GM19397 (cell line): ENCODE measurements at regions not wholly inside any gene's neighbourhood (a gene's known extent, or its start where the extent isn't known, plus 50 kb on each side); places are given as distances from the start of the nearest gene placed in this dataset.

Experiments used
- ATAC-seq: cut with Tn5 transposase; IDR thresholded peaks from one replicate; pipeline ENCODE4 v1.9.1; 2021; ENCODE audit warnings: mild to moderate bottlenecking, moderate library complexity; ENCODE audit not compliant: unreplicated experiment

DNA sequence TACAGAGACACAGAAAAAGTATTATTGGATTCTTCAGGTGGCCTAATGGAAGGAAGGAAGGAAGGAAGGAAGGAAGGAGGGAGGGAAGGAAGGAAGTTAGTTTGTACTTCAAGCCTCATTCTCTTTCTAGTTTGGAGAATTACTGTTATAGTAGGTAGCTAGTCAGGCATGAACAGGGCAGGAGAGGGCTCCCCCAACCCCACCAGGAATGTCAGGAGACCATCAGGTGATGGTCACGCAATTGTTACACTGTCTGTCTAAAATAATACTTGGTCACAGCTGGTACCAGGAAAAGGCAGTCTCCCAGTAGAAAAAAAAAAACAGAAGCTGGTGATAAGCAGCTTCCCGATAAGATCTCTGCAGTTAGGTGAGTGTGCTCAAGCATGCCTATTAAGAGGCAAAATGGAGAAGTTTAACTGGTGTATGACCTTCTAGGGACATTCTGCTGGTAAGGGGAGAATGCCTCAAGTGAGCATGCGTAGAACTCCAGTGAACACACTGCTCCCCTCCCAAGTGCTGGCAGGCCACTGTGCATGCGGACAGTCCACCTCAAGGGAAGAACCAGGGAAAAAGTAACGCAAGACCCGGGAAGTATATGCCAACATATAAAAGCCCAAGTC lies 358.4 kb upstream of the SOX5 start:
- no peak for ATAC-seq

DNA sequence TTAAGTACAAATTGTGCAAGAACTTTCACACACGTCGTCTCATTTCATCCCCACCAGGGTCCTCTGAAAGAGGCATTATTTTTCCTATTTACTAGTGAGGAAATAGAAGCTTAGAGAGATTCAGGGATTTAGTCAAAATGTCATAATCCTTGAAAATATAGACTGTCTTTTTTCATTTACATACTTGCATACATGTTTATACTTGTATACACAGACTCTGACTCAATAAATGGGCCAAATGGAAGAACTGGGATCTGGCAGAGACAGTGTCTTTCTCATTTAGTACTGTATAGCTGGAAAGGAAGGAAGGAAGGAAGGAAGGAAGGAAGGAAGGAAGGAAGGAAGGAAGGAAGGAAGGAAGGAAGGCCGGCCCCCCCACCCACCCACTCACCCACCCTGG lies 357.7 kb upstream of the SOX5 start:
- no peak for ATAC-seq

DNA sequence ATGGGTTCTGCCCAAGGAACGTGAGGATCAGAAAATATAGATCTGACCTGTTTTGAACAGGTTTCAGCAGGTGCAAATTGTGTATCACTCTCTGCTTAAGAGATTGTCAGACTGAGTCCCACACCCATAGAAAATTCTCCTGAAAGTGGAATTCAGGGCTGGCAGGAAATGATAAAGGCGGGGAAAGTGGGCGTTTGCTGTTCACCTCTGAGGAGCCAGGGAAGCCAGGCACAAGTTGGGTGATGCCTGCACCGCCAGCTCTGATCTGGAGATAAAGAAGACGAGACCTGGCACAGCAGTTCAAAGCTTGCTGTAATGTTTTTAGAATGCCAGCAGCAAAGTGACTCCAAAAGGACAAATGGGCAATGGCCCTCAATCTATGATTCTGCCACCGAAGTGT lies 356.5 kb upstream of the SOX5 start:
- ATAC-seq: no peak

DNA sequence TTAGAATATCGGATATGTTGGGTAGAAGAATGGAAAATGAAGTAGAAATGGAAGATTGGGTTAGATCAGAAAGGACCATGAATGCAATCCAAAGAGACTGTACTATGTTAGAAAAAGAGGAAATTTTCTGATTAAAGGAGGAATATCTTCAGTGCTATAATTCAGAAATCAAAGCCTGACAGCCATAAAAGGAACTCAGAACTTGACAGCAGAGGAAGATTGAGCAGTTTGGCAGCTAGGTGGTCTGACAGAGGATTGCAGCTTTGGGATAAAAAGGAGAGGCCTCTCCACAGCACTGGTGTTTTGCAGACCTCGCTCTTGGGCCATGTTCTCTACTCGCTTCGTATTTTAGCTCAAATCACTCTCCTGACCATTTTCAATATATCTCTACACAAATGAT lies 354.8 kb upstream of the SOX5 start:
- no peak for ATAC-seq

- ATAC-seq: no peak
Observed at GRCh38 chr12:24302708-24303107, 353.2 kb upstream of the SOX5 start.

DNA sequence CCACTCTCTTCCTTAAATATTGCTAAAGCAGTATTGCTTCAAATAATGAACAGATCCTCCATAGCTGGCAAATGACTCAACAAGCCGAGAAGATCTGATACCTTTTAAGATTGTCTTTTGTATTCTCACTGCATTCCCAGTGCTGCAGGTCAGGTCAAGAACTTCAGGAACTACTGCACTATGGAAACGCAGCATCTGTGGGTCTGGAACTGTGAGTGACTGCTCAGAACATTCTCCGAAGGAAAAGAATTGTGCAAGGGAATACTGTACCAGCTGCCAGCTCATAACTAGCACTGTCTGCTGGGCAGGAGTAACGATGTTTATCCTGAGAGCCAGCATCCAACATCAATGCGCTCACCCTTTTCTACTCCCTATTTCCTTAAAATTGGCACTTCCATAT lies 348.0 kb upstream of the SOX5 start:
- ATAC-seq: no peak

DNA sequence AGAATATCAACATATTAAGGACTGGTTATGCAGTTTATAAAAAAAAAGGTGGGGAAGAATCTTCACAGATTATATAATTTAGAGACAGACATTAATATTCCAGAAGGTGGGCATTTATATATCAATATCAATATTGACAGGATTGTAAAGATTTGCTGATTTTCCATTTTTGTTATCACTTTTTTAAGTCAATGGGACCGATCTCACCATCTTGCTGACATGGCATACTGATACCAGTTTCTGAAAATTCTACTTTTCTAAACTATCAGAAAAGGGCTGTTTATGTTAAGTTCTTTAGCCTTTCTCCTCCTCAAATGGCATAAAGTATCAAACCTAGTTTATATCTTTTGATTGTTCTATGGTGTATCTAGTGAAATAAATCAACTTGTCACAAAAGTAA lies 344.1 kb upstream of the SOX5 start:
- no peak for ATAC-seq

DNA sequence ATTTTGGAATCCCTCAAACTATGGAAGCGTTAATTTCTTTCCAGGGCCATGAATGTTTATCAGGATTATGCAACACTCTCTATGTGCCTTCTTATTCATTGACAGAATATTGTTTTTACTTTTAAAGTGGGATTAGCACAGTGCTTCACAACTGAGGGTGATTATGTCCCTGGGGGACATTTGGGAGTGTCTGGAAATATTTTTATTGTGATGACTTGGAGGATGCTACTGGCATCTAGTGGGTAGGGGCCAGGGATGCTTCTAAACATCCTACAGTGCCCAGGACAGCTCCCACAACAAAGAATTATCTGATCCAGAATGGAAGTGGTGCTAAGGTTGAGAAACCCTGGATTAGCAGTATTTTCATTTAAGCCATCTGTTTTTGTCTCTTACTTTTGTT lies 338.5 kb upstream of the SOX5 start:
- no peak for ATAC-seq

DNA sequence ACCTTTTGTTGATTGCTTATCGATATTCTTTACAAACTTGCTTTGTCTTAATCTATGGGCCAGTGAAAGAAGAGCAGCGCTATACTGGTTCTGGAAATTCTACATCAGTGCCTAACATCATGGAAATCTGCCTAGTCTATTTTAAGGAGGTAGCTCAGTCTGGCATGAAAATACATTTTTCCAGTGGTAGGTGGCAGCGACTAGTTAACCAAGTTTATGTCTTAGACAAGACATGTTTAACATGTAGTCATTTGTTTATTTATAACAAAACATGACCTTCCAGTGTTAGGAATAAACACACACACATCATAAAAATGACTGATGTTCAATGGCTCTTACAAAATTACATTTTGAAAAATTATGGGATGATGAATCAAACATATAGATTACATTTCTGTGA lies 336.0 kb upstream of the SOX5 start:
- no peak for ATAC-seq

DNA sequence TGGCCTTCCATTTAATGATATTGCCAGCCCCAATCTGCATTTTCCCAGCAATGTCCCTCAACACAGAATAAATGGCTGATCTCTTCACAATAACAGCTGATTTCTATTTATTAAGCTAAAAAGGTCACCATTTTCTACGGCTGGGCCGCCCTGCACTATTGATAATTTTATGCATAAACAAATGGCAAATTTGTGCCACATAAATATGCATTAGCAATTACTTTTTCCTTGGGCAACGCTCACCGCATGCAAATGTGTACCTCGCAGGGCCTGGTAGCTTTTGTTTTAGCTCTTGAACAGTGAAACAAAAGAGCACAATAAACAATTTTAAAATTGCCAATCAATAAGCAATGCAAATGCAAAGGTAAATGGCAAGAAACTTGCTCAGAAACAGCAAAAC lies 331.9 kb upstream of the SOX5 start:
- no peak for ATAC-seq

DNA sequence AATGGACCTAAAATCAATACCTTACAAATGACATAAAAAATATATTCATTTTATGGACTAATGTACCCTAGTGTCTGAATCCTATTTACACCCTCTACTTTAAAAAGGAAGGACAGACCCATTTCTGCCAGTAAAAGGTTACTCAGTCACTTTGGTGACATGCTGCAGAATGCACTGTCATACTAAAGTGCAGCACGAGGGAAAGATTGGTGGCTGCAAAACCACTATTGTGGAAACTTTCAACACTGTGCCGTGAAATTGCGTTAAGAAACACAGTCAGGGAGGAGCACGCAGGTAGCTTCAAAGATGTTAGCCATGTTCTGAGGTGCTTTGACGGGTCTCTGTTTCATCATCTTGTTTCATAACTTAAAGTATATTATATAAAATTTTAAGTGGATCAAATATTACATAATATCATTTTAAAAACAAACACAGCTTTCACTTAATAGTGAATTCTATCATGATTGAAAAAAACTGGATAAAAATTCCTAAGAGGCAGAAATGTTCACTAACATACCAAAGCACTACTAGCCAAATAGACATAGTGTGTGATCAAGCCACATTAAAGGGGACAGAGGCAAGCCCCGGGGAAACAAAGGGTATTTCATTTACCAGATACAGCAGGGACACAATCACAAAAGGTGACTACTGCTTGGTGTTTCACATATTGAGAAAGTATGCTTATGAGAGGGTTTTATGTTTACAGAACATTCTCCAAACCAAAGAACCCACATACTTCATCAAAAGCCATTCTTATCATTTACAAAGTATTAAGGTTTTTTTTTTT lies 330.8 kb upstream of the SOX5 start:
- no peak for ATAC-seq

- ATAC-seq: no peak
Observed at GRCh38 chr12:24278832-24279231, 329.4 kb upstream of the SOX5 start.

DNA sequence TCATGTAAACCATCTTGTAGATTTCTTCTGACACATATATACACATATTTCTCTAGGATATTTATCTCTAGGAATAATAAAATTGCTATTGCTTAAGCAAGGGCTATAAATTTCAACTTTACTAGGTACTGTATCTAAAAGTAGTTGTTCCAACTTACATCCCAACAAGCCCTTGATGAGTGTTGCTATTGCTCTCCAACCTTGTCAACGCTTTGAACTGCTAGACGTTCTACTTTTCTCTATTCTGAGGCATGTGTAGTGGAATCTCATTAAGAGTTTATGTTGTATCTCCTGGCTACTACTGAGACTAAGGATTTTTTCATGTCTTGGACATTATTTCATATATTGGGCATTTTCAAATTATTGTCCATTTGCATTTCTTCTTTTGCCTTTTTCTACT lies 321.5 kb upstream of the SOX5 start:
- ATAC-seq: no peak

DNA sequence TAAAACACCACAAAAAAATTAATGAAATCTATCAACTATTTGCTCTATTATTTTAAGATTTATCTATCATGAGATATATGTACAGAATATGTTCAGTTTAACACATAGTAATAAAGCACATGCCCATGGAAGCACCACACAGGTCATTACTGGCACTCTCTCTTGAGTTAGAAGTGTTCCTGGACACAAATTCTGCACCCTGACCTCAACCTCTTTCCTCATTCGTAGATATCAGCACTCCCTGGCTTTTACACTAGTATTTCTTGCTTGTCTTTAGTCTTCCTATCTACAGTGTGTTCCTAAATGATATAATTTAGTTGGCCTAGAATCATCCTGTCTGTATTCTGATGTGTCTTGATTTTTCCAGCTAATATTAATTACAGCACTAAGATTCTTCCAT lies 321.0 kb upstream of the SOX5 start:
- ATAC-seq: no peak

DNA sequence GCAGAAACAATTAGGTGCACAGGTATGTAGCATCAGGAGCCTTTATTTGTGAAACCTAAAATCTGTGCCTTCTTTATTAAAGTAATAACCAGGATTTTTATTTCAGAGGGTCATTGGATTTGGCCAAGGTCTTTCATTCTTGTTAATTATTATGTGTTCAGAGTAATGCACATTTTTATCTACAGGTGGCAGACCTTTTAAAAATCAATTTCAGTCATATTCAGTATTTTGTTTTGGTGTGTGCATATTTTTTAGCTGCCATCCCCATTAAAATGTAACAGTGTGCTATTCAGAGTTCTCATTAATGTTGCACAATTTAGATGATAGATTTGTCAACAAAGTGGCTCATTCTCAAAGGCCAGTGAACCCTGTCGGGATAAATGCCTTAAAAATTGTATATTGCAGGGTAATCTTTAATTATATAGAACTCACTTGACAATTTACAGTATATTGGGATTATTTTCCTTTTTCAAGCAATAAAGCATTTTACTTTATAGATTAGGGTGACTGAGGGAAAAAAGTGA lies 319.3 kb upstream of the SOX5 start:
- no peak for ATAC-seq

DNA sequence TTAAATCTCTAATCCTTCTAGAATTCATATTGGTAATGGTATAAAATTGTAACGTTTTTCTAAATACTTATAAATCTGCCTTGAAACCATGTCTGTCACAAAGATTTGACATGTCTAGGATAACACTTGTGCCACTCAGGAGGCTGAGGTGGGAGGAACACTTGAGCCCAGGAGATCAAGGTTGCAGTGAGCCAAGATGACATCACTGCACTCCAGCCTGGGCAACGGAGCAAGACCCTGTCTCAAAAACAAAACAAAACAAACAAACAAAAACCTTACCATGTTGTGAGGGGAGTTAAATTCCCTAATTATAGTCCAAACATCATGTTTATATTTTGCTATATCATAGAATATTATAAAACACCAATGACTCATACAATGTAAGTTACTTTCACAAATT lies 317.5 kb upstream of the SOX5 start:
- ATAC-seq: no peak

- no peak for ATAC-seq
Observed at GRCh38 chr12:24256684-24257083, 307.2 kb upstream of the SOX5 start.

DNA sequence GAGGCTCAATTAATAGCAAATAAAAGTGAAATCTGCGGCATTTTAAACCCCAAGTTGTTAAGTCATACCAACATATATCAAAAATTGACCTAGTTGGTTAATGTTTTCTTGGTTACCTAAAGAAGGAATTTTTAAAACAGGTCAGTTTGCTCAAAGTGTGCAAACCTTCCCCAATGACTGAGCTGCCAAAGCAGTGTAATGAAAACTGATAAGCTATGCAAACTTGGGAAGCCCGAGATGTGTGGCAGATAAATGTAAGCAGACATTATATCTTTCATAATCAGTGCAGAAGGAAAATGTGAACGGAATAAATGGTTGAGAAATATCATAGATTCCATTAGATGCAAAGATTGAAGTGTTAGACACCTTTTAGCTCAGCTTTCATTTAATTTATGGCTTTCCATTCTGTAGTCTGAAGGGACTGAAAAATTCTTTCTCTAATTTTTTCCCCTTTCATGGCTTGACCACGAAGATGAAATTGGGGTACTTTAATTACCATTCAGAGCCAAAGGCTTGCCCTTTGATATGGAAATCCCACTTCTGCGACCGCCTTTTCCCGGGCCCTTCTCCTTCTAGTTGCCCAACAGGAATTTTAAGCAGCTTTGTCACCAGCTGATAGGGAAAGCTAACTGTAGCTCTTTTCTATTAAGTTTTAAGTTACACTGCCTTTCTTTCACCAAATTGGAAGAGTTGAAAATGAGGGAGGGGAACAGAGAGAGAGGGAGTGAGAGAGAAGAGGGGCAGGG lies 306.6 kb upstream of the SOX5 start:
- no peak for ATAC-seq

- no peak for ATAC-seq
Observed at GRCh38 chr12:24252602-24253001, 303.1 kb upstream of the SOX5 start.

DNA sequence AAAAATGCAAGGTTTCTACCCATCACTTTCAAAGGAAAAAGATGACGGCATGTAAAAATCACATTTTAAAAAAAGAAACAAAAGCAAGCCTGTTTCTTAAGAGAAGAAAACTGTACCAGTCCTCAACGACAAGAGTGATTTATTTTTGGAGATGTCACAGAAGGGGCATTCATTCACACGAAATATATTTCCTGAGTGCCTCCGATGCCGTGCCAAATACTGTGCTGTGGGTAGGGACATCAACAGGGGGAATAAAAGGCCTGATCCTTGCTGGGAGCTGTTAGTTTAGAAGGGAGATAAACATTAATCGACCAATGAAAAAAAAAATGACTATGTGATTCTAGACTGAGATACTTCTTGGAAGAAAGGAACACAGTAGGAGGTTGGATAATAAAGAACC lies 297.5 kb upstream of the SOX5 start:
- no peak for ATAC-seq

DNA sequence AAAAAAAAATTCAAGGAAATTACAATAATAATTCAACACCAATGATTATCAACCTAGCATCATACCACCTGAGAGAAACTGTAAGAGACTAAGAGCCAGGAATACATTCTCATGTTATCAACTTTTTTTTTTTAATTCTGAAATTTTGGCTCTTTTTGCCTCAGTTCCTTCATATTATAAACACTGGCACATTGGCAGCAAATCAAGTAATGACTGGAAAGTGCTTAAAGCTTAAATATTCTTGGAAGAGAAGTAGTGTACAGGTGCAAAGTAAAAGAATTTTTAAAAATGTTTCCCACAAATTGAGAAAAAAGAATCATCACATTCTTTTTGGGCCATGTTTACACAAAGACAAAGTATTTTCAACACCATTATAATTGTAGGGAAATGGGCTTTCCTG lies 296.9 kb upstream of the SOX5 start:
- ATAC-seq: no peak

DNA sequence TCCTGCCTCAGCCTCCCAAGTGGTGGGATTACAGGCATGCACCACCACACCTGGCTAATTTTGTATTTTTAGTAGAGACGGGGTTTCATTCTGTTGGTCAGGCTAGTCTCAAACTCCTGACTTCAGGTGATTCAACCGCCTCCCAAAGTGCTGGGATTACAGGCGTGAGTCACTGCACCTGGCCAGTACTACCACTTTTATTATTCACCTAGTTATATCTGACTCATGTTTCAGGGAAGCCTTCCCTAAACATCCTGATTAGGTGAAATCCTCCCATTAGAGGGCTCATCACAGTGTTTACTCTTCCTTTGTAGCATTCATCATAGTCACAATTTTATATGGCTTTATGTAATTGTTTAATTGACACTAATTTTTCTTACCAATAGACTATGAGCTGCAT lies 295.3 kb upstream of the SOX5 start:
- no peak for ATAC-seq
